ENCODE measurements at regions not wholly inside any gene's neighbourhood (a gene's known extent, or its start where the extent isn't known, plus 50 kb on each side); places are given as distances from the start of the nearest gene placed in this dataset.

DNA sequence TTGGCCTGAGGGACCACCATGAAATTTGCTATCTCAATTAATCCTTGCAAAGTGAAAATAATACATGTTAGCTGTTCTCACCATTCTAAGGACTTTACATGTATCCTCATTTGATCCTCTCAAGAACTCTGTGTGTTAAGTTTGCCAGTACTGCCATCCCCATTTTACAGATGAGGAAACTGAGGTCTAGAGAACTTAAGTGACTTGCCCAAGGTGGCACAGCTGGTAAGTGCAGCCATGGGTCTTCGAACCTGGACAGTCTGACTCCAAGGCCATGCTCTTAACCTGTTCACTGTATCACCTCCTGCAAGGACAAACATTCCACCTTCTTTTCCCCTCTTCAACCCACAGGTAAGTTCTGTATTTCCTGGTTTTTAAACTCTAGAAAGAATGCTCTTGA, 85.3 kb upstream of the NFE2L3 start:
- Histone ChIP-seq H3K4me1 (ENCODE audit: control insufficient read depth in 2 of 3, insufficient read depth in 2 of 3, low read depth in 1 of 3, low read length in 3 of 3) (no peaks in the 10 kb centered on the region), H3K27ac (ENCODE audit: low read depth in 2 of 2, low read length in 2 of 2) (no peak overlapping the region), H3K36me3 (ENCODE audit: control insufficient read depth in 2 of 3, insufficient read depth in 3 of 3, low read length in 3 of 3) (no peaks in the 10 kb centered on the region), H3K27me3 (ENCODE audit: control insufficient read depth, insufficient read depth, low read length) (no peaks in the 10 kb centered on the region), H3K9me3 (ENCODE audit: control insufficient read depth in 2 of 3, insufficient read depth in 1 of 3, low read length in 3 of 3) (no peaks in the 10 kb centered on the region), H3K4me3 (ENCODE audit: low read length in 3 of 3) (no peak overlapping the region), H3K9ac (ENCODE audit: low read length in 3 of 3) (no peak overlapping the region)
- intact Hi-C loops (cut with DNase I): no loop called here
- DNase-seq: no peak
- FAIRE-seq: no peak
- TF ChIP-seq, protein P1, sequence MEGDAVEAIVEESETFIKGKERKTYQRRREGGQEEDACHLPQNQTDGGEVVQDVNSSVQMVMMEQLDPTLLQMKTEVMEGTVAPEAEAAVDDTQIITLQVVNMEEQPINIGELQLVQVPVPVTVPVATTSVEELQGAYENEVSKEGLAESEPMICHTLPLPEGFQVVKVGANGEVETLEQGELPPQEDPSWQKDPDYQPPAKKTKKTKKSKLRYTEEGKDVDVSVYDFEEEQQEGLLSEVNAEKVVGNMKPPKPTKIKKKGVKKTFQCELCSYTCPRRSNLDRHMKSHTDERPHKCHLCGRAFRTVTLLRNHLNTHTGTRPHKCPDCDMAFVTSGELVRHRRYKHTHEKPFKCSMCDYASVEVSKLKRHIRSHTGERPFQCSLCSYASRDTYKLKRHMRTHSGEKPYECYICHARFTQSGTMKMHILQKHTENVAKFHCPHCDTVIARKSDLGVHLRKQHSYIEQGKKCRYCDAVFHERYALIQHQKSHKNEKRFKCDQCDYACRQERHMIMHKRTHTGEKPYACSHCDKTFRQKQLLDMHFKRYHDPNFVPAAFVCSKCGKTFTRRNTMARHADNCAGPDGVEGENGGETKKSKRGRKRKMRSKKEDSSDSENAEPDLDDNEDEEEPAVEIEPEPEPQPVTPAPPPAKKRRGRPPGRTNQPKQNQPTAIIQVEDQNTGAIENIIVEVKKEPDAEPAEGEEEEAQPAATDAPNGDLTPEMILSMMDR (IDR thresholded peaks at IDR 0.05; ENCODE audit: borderline replicate concordance, extremely low read depth, insufficient read depth): no peak

DNA sequence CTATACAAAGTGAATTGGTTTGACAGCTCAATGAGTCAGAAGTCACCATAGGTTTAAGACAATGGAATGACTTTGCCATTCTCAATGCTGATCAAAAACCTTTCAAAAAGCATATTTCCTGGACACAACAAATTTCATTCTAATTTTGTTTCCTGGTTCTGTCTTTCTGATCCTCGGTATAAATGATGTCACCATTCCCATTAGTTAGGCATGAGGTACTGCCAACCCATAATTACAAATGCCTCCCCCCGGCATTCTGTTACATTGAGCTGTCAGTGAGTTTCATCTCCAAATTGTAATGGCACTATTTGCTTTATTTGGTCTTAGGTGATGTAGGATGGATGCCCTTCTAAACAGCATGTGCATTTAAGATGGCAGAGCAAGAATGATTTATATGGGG, 81.7 kb upstream of the NFE2L3 start:
- H3K9me3 ChIP-seq (ENCODE audit: control insufficient read depth in 2 of 3, insufficient read depth in 1 of 3, low read length in 3 of 3): no peaks in the 10 kb centered on the region
- H3K4me3 ChIP-seq (ENCODE audit: low read length in 3 of 3): no peak overlapping the region
- TF ChIP-seq, protein P1 (IDR thresholded peaks at IDR 0.05; ENCODE audit: borderline replicate concordance, extremely low read depth, insufficient read depth): no peak
- no peak overlapping the region for H3K9ac ChIP-seq (ENCODE audit: low read length in 3 of 3)
- H3K27me3 ChIP-seq (ENCODE audit: control insufficient read depth, insufficient read depth, low read length): no peaks in the 10 kb centered on the region
- intact Hi-C loops (cut with DNase I): no loop called here
- no peaks in the 10 kb centered on the region for H3K4me1 ChIP-seq (ENCODE audit: control insufficient read depth in 2 of 3, insufficient read depth in 2 of 3, low read depth in 1 of 3, low read length in 3 of 3)
- DNase-seq (no peak), FAIRE-seq (no peak)
- no peak overlapping the region for H3K27ac ChIP-seq (ENCODE audit: low read depth in 2 of 2, low read length in 2 of 2)
- no peaks in the 10 kb centered on the region for H3K36me3 ChIP-seq (ENCODE audit: control insufficient read depth in 2 of 3, insufficient read depth in 3 of 3, low read length in 3 of 3)

DNA sequence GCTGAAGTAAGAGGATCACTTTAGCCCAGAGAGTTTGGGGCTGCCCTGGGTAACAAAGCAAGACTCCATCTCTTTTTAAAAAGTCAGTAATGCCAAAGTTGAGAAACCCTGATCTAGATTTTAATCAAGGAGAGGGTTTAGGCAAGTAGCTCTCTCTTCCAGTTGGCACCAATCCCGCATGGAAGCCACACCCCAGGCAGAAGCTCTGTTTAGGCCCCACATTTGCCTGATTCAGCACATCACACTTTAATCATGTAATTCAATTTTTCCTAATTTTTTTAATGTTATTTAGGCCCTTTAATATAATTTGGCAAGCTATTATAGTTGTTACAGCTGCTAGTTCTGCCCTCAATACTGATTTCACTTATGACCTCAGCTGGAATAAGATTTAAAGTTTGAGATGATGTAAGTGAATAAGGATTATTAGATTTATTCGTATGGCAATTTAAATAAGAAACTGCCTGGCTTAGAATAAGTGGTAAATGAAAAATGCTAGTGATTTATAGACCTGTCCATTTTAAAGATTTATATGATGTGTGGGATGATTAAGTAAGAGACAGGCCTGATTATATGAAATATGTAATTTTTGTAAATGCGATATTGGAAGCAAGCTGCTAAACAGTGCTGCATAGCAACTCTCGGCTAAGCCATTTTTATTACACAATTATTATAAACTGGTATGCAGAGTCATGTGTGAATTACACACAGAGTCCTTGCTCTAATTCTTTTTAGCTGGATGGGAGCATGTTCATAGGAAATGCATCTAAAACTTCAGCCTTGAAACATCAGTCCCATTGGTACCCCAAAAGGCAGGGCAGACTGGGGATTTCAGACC, 80.2 kb upstream of the NFE2L3 start:
- DNase-seq (peak in 1 of 5 donors; percentile 18), FAIRE-seq (no peak)
- H3K9me3 ChIP-seq (ENCODE audit: control insufficient read depth in 2 of 3, insufficient read depth in 1 of 3, low read length in 3 of 3): no peaks in the 10 kb centered on the region
- no peak overlapping the region for H3K27ac ChIP-seq (ENCODE audit: low read depth in 2 of 2, low read length in 2 of 2)
- H3K9ac ChIP-seq (ENCODE audit: low read length in 3 of 3): no peak overlapping the region
- intact Hi-C loops (cut with DNase I): no loop called here
- no peaks in the 10 kb centered on the region for H3K36me3 ChIP-seq (ENCODE audit: control insufficient read depth in 2 of 3, insufficient read depth in 3 of 3, low read length in 3 of 3)
- no peaks in the 10 kb centered on the region for H3K27me3 ChIP-seq (ENCODE audit: control insufficient read depth, insufficient read depth, low read length)
- no peaks in the 10 kb centered on the region for H3K4me1 ChIP-seq (ENCODE audit: control insufficient read depth in 2 of 3, insufficient read depth in 2 of 3, low read depth in 1 of 3, low read length in 3 of 3)
- H3K4me3 ChIP-seq (ENCODE audit: low read length in 3 of 3): no peak overlapping the region
- TF ChIP-seq, protein P1 (IDR thresholded peaks at IDR 0.05; ENCODE audit: borderline replicate concordance, extremely low read depth, insufficient read depth): no peak

All from kidney (tissue), 13 donors.